DMS 273 (cell line): ENCODE measurements at regions not wholly inside any gene's neighbourhood (a gene's known extent, or its start where the extent isn't known, plus 50 kb on each side); places are given as distances from the start of the nearest gene placed in this dataset.

Experiments used
- DNase-seq: peaks from one replicate; lab custom pipeline; 2025; ENCODE audit not compliant: unreplicated experiment; lab: John Stamatoyannopoulos, UW

- no peak for DNase-seq
Observed at GRCh38 chr10:130398090-130398994, 262.2 kb downstream of the GLRX3 start.

- no peak for DNase-seq
Observed at GRCh38 chr10:130399425-130399950, 263.3 kb downstream of the GLRX3 start.

- no peak for DNase-seq
Observed at GRCh38 chr10:130400890-130401289, 264.7 kb downstream of the GLRX3 start.

GRCh38 chr10:130401860-130402765 is 265.9 kb downstream of the GLRX3 start:
- DNase-seq = no peak

GRCh38 chr10:130403153-130404075 is 267.2 kb downstream of the GLRX3 start:
- DNase-seq = no peak

GRCh38 chr10:130404476-130405055 is 268.4 kb downstream of the GLRX3 start:
- no peak for DNase-seq

GRCh38 chr10:130407052-130407451 is 270.9 kb downstream of the GLRX3 start:
- DNase-seq = no peak

GRCh38 chr10:130409331-130409730 is 273.1 kb downstream of the GLRX3 start:
- DNase-seq = no peak

- no peak for DNase-seq
Observed at GRCh38 chr10:130409931-130410330, 273.7 kb downstream of the GLRX3 start.

- no peak for DNase-seq
Observed at GRCh38 chr10:130411496-130412085, 275.4 kb downstream of the GLRX3 start.

- no peak for DNase-seq
Observed at GRCh38 chr10:130412317-130412716, 276.1 kb downstream of the GLRX3 start.

- DNase-seq = no peak
Observed at GRCh38 chr10:130416334-130417150, 280.4 kb downstream of the GLRX3 start.

GRCh38 chr10:130418731-130419130 is 282.5 kb downstream of the GLRX3 start:
- no peak for DNase-seq

- no peak for DNase-seq
Observed at GRCh38 chr10:130421909-130422308, 285.7 kb downstream of the GLRX3 start.

- DNase-seq = no peak
Observed at GRCh38 chr10:130422366-130423324, 286.5 kb downstream of the GLRX3 start.

GRCh38 chr10:130423455-130424305 is 287.5 kb downstream of the GLRX3 start:
- no peak for DNase-seq

GRCh38 chr10:130424418-130424817 is 288.2 kb downstream of the GLRX3 start:
- no peak for DNase-seq
